Transverse colon (tissue), 4 donors: ENCODE measurements at regions not wholly inside any gene's neighbourhood (a gene's known extent, or its start where the extent isn't known, plus 50 kb on each side); places are given as distances from the start of the nearest gene placed in this dataset.
"Not testable (repeated sequence)": the region's sequence is repeated elsewhere in the genome, so short reads cannot be mapped to it uniquely, and the experiment has no call there.

Experiments used
- DNase-seq: peaks from one replicate; pipeline ENCODE4 v3.0.0-alpha.2; 2019
- H3K27ac ChIP-seq, 4 donors: fragments of 200-600 bp; sonication (generic); 2 replicates each; pipeline ENCODE4 v1.5.1; 2016 to 2018; ENCODE audit warnings: inconsistent platforms in 4 of 4
- H3K27me3 ChIP-seq: fragments of 200-600 bp; sonication (generic); 2 replicates; pipeline ENCODE4 v1.5.1; 2017; ENCODE audit warnings: inconsistent platforms
- H3K36me3 ChIP-seq, 4 donors: fragments of 200-600 bp; sonication (generic); 2 replicates each; pipeline ENCODE4 v1.5.1; 2017 to 2019; ENCODE audit warnings: inconsistent platforms in 4 of 4
- H3K4me1 ChIP-seq, 4 donors: fragments of 200-600 bp; sonication (generic); 2 replicates each; pipeline ENCODE4 v1.5.1; 2017 to 2020; ENCODE audit warnings: inconsistent platforms in 4 of 4
- H3K4me3 ChIP-seq, 4 donors: fragments of 200-600 bp; sonication (generic); 1 replicate in 1 of 4; 2 replicates in 3 of 4; pipeline versions ENCODE4 v1.5.1 to v1.6.1; 2017 to 2019; ENCODE audit warnings: inconsistent platforms in 4 of 4
- H3K9me3 ChIP-seq, 2 donors: fragments of 200-600 bp; sonication (generic); 2 replicates each; pipeline ENCODE4 v1.5.1; 2017 to 2019; ENCODE audit warnings: inconsistent platforms in 2 of 2
- EP300 ChIP-seq: sonication (generic); formaldehyde crosslinking; IDR thresholded peaks from one replicate; pipeline ENCODE4 v1.6.1; 2017; ENCODE audit warnings: antibody characterized with exemption, low read depth
- POLR2A ChIP-seq: fragments of 450-650 bp; IDR thresholded peaks from one replicate; pipeline ENCODE4 v1.6.1; 2016; ENCODE audit warnings: antibody characterized with exemption, mild to moderate bottlenecking, moderate library complexity
- POLR2AphosphoS5 ChIP-seq, 3 donors: sonication (generic); formaldehyde crosslinking; IDR thresholded peaks; one replicate each; pipeline ENCODE4 v1.6.1; 2016; ENCODE audit warnings: antibody characterized with exemption in 3 of 3
- WGBS, 2 donors: methylation state at CpG; one replicate each; pipeline ENCODE4 v1.1.5; 2018; ENCODE audit warnings: low coverage in 1 of 2; 5-methylcytosine and 5-hydroxymethylcytosine counted together
- in situ Hi-C, 4 donors: fragments of 200-750 bp; cut with MboI; loops; one replicate each; pipeline versions ENCODE4 v1.15.0 to v1.15.1; 2017; ENCODE audit warnings: low sequenced_read_pairs in 3 of 4, low pct_ligation_motif_present in 1 of 4, low pct_unique_long_range_greater_than_20kb in 1 of 4
- intact Hi-C: fragments of 100-400 bp; cut with DNase I; formaldehyde crosslinking; loops from one replicate; pipeline ENCODE4 v1.15.1; 2023; ENCODE audit warnings: low total_unique reads
- TF ChIP-seq, protein P1 (sequence below), 5 experiments: fragments of 200-600 bp in 3 of 5; fragments of 450-650 bp in 2 of 5; sonication (generic) in 3 of 5; IDR thresholded peaks; 1 replicate in 2 of 5; 2 replicates in 3 of 5; pipeline ENCODE4 v1.5.1; 2016 to 2017; ENCODE audit warnings: antibody characterized with exemption in 5 of 5, inconsistent platforms in 3 of 5, mild to moderate bottlenecking in 2 of 5, moderate library complexity in 1 of 5

DNA sequence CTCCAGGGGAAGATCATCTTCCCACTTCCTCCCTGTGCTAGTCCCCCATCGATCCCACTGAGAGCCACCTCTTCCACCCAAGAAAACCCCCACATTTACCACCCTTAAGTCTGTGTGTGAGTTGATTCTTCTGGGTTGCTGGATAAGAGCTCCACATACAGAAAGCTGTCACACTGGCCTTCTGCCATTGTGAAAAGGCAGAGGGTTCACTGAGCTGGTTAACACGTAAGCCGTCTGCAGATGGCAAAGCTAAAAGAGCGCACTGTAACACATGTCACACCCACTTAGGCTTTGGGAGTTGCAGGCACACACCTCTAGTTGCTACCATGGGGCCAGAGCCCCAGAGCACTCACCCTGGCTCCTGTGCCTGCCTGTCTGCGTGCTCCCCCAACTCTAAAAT is 309.8 kb upstream of the LRRC3B start:
- no peaks in the 10 kb centered on the region for H3K36me3 ChIP-seq
- H3K4me1 ChIP-seq, result no peaks in the 10 kb centered on the region
- no peak for DNase-seq
- no peak overlapping the region for H3K4me3 ChIP-seq
- no peak overlapping the region for H3K27ac ChIP-seq
- peaks cover 0 to 10% of the 10 kb centered on the region in 2 donors for H3K9me3 ChIP-seq
- intact Hi-C loops (no loop called here), in situ Hi-C loops (no loop called here)
- no peaks in the 10 kb centered on the region for H3K27me3 ChIP-seq
- 93% methylated on average over 5 of the region's 5 CpGs; no CpG with 5 or more reads in 1 of the 2 donors for WGBS, 2 donors
- no peak for TF ChIP-seq EP300
- TF ChIP-seq, protein P1, sequence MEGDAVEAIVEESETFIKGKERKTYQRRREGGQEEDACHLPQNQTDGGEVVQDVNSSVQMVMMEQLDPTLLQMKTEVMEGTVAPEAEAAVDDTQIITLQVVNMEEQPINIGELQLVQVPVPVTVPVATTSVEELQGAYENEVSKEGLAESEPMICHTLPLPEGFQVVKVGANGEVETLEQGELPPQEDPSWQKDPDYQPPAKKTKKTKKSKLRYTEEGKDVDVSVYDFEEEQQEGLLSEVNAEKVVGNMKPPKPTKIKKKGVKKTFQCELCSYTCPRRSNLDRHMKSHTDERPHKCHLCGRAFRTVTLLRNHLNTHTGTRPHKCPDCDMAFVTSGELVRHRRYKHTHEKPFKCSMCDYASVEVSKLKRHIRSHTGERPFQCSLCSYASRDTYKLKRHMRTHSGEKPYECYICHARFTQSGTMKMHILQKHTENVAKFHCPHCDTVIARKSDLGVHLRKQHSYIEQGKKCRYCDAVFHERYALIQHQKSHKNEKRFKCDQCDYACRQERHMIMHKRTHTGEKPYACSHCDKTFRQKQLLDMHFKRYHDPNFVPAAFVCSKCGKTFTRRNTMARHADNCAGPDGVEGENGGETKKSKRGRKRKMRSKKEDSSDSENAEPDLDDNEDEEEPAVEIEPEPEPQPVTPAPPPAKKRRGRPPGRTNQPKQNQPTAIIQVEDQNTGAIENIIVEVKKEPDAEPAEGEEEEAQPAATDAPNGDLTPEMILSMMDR (IDR thresholded peaks at IDR 0.05), result no peak
- TF ChIP-seq POLR2AphosphoS5 (IDR thresholded peaks at IDR 0.05), result no peak
- no peak for TF ChIP-seq POLR2A

GRCh38 chr3:26316472-26316871 is 306.1 kb upstream of the LRRC3B start:
- H3K36me3 ChIP-seq, result no peaks in the 10 kb centered on the region
- peaks cover 0 to 14% of the 10 kb centered on the region in 2 donors for H3K9me3 ChIP-seq
- no peak overlapping the region for H3K27ac ChIP-seq
- in situ Hi-C loops (no loop called here), intact Hi-C loops (no loop called here)
- no peak for TF ChIP-seq POLR2A
- TF ChIP-seq EP300, result no peak
- TF ChIP-seq, protein P1 (IDR thresholded peaks at IDR 0.05), result no peak
- no peak for TF ChIP-seq POLR2AphosphoS5 (IDR thresholded peaks at IDR 0.05)
- H3K4me1 ChIP-seq, result no peaks in the 10 kb centered on the region
- H3K4me3 ChIP-seq, result no peak overlapping the region
- H3K27me3 ChIP-seq, result no peaks in the 10 kb centered on the region
- no peak for DNase-seq

GRCh38 chr3:26323741-26324140 is 298.8 kb upstream of the LRRC3B start:
- H3K27me3 ChIP-seq, intact Hi-C loops, DNase-seq, in situ Hi-C loops, H3K27ac ChIP-seq, H3K36me3 ChIP-seq, H3K4me3 ChIP-seq, H3K9me3 ChIP-seq, H3K4me1 ChIP-seq: not testable (repeated sequence)
- WGBS, 2 donors, result 60% methylated on average over 6 of the region's 6 CpGs; no CpG with 5 or more reads in 1 of the 2 donors

GRCh38 chr3:26340001-26340400 is 282.6 kb upstream of the LRRC3B start:
- TF ChIP-seq POLR2A, result no peak
- TF ChIP-seq EP300, result no peak
- no peak for TF ChIP-seq POLR2AphosphoS5 (IDR thresholded peaks at IDR 0.05)
- TF ChIP-seq, protein P1 (IDR thresholded peaks at IDR 0.05), result no peak
- no peak for DNase-seq
- no peaks in the 10 kb centered on the region for H3K27me3 ChIP-seq
- no peaks in the 10 kb centered on the region for H3K9me3 ChIP-seq
- no peak overlapping the region for H3K27ac ChIP-seq
- in situ Hi-C loops (no loop called here), intact Hi-C loops (no loop called here)
- H3K4me3 ChIP-seq, result no peak overlapping the region
- H3K36me3 ChIP-seq, result no peaks in the 10 kb centered on the region
- WGBS, 2 donors, result 75% methylated on average over 3 of the region's 3 CpGs; no CpG with 5 or more reads in 1 of the 2 donors
- no peaks in the 10 kb centered on the region for H3K4me1 ChIP-seq

DNA sequence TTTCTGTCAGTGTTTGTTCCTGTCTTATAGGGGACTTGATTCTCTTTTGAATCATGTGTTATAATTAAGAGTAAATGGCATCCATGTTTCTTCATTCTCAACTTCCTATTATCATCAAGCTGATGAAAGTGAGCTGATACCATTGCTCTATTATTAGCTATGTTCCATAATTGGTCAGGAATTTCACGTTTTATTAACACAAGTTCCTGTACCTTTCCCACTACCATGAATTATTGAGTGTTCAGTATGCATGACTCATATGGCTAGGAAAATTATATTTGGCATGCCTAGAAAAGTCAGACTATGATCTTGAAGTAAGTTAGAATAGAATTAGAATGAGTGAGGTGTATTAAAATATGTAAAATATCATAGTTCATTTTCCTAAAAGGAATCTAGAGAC is 278.9 kb upstream of the LRRC3B start:
- WGBS, 2 donors, result 40 to 67% methylated on average over 1 of the region's 1 CpG
- intact Hi-C loops (no loop called here), in situ Hi-C loops (no loop called here)
- no peak overlapping the region for H3K27ac ChIP-seq
- no peak for TF ChIP-seq EP300
- no peak for TF ChIP-seq POLR2AphosphoS5 (IDR thresholded peaks at IDR 0.05)
- no peak for TF ChIP-seq POLR2A
- TF ChIP-seq, protein P1 (IDR thresholded peaks at IDR 0.05), result no peak
- no peaks in the 10 kb centered on the region for H3K27me3 ChIP-seq
- DNase-seq, result no peak
- H3K4me1 ChIP-seq, result no peaks in the 10 kb centered on the region
- no peaks in the 10 kb centered on the region for H3K36me3 ChIP-seq
- H3K4me3 ChIP-seq, result no peak overlapping the region
- H3K9me3 ChIP-seq, result peaks cover 2 to 3% of the 10 kb centered on the region in 2 donors
